HS-27A (cell line): ENCODE measurements at regions not wholly inside any gene's neighbourhood (a gene's known extent, or its start where the extent isn't known, plus 50 kb on each side); places are given as distances from the start of the nearest gene placed in this dataset.

ENCODE experiments used
- DNase-seq: peaks from one replicate; pipeline ENCODE4 v3.0.0-alpha.2; 2012; ENCODE audit warnings: low read depth, missing footprints

DNA sequence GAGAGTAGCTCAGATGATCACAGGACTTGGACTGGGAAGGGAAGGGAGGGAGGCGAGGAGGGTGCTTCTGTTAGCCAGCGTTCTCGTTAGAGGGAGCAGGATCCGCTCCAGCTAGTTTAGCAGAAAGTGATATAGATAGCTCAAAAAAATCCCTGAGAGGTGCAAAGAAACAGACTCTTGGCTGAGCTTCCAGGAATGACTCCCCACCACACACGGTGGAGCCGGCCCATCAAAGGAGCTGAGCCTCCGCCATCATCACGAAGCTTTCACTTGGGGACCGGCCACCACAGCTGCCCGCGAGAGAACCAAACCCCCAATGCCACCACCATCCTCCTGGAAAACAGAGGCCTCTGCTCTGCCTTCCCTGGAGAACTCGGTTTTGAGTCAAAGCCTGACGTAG, 124.6 kb upstream of the BCL2L14 start:
- DNase-seq = no peak

DNA sequence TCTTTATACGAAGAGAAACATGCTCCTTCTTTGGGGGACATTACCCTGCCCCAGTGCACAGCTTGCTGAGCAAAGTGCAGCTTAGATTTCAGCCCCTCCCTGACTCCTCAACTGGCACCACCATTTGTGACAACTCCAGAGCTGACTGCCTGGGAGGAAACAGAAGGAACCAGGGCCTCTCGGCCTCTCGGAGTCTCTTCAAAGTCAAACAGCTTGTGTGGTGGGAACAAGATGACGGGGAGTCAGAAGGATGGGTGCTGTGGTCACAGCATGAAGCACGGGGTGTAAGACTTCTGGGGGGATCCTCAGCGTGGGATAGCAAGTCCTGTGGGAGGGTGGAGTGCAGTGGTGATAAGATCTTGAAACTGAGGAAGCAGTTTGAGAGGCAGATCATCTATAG, 123.5 kb upstream of the BCL2L14 start:
- no peak for DNase-seq

GRCh38 chr12:11949738-11950411, 120.9 kb upstream of the BCL2L14 start:
- no peak for DNase-seq

DNA sequence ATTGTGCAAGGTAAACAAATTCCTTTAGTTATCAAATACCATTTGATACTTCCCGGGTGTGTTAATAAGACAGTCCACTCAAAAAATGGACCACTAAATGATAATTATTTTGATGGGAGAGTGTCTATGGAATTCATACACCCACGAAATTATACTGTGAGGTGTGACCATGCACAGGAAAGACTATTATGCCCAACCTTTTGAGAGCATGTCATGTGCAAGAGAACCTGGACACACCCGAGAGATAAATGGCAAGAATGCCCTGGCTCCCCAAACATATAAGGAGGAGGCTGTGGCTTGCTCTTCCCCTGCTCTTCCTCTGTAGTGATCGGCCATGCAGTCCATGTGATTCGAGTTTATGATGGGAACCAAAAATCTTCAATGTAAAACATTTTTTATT, 119.5 kb upstream of the BCL2L14 start:
- DNase-seq = no peak

DNA sequence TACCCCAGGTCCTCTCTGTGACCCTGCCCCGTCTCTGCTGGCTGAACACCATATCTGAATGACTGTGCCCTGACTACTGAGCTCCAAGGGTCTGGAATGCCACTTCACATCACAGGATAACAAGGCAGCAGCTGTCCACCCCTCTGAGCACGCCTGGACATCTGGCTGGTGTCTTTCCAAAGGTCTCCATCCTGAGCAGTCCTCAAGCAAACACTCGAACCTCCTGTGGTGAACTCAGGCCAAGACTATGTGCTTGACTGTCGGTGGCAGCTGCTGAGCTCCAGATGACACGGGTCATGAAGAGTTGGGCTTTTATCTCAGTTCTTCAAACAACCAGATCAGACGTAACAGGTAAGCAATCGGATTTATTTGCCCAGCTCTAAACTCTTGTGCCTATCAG, 117.2 kb upstream of the BCL2L14 start:
- DNase-seq = no peak

- no peak for DNase-seq
These were observed 116.6 kb upstream of the BCL2L14 start for GRCh38 chr12:11954181-11954580.

DNA sequence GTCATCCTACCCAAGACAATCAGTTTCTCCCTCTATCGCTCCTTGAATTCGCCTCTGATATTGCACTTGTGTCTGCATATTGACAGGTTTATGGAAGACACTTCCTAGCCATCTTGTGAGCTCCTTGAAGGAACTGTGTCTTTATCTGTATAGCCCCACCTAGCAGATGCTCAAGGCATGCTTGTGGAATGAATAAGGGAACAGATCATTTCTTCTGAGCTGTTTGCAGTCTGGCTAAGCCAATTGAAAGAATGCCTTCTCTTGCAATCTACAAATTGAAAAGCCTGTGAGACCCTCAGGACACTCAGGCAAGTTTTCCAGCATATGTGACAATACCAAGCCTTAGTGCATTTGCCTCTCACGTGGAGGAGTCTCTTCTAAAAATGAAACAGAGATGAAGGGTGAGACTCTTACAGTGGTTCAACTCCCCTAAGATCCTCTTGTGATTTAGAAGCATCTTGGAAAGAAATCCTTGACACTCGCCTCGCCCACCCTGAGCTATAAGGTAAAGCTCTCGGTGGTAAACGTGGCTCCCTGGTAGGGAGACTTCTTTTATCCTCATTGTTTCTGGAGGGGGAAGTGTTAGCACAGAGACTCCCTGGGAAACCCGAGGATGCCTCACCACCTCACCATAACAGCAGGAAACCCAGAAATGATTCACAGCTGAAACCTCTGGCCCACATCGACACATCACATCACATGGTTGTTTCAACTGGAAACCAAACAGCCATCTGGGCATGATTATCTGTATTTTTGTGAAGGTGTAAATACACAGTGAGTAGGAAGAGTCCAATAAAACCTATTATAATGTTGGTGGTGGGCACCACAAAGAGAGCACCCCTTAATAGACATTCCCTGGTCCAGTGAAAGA, 112.3 kb upstream of the BCL2L14 start:
- peak; percentile 69 for DNase-seq

DNA sequence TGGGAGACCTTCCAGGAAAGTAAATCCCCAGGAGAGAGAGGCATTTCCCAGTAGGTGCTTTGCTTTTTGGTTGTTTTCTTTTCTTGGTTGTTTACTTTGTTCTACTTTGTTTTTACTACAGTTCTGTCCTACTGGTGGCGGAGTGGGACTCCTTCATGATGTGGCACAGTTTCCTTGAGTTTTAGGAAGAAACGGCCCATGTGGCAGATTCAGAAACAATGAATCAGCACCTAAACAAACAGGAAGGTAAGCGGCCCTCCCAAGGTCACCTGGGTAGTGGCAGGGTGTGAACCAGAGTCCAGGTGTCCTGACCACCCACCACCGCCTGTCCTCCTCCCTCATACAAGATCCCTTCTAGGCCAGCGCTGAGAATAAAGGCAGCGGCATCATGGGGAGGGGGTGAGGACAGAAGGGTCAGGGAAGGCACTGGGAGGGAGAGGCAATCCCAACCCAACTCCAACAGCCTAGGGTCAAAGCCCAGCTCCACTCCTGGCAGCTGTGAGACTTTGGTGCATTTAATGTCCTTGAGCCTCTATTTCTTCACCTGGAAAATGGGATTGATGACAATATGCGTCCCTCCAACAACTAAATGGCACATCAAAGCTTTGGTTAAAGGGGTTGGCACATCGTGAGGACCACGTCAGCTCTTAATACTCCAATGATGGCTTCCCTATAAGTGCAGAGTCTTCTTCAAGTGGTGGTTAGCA, 111.5 kb upstream of the BCL2L14 start:
- no peak for DNase-seq

DNA sequence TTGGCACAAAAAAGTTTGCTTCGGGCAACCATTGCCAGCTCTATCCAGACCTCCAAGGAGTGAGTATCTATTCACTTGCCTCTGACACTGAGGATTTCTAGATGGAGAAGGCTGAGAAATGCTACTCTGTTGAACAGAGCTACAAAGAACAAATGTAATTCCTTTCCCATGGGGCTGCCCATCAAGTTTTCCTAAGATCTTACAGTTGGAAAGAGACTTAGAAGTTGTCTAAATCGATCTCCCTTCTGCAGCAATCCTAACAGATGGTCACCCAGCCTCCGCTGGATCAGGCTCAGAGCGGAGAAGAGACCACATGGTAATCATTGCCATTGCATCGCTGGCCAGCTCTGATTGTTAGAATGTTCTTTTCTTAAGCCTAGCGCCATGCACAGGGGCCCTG, 110.1 kb upstream of the BCL2L14 start:
- no peak for DNase-seq

- no peak for DNase-seq
These were observed 109.1 kb upstream of the BCL2L14 start for GRCh38 chr12:11961686-11962085.

- no peak for DNase-seq
These were observed 107.9 kb upstream of the BCL2L14 start for GRCh38 chr12:11962860-11963259.

DNA sequence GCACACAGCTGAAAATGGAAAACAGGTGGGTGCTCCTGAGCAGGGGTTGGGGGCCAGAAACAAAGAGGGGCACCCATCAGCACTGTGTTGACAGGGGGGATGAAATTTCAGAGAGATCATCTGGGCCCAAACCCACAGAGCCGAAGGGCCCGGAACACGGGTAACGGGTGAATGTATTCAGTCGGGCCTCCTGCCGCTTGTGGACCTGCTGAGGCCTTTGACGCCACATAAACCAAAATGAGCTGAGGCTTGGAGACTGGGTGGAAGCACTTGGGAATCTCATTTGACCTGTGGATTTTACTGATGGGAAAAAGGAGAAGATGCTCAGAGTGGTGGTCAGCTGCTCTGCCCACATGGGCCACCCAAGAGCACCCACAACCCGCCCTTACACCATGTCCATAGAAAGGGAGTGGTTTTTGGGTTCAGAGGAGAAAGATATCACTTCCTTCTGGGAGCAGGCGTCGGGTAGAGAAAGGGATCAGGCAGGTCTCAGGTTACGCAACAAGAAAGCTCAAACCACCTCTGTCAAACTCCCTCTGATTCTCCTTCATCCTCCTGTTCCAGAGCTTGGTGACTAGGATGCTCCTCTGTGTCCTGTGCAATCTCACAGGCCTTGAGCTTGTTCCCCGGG, 106.8 kb upstream of the BCL2L14 start:
- no peak for DNase-seq

- DNase-seq = no peak
These were observed 105.4 kb upstream of the BCL2L14 start for GRCh38 chr12:11965258-11965910.

GRCh38 chr12:11967376-11968047, 103.2 kb upstream of the BCL2L14 start:
- DNase-seq = no peak

GRCh38 chr12:11968048-11968383, 102.7 kb upstream of the BCL2L14 start:
- no peak for DNase-seq

- DNase-seq = no peak
These were observed 102.2 kb upstream of the BCL2L14 start for GRCh38 chr12:11968516-11968915.

- DNase-seq = no peak
These were observed 101.1 kb upstream of the BCL2L14 start for GRCh38 chr12:11969437-11970154.

GRCh38 chr12:11970155-11970520, 100.6 kb upstream of the BCL2L14 start:
- DNase-seq = no peak

GRCh38 chr12:11973396-11973795, 97.3 kb upstream of the BCL2L14 start:
- no peak for DNase-seq

DNA sequence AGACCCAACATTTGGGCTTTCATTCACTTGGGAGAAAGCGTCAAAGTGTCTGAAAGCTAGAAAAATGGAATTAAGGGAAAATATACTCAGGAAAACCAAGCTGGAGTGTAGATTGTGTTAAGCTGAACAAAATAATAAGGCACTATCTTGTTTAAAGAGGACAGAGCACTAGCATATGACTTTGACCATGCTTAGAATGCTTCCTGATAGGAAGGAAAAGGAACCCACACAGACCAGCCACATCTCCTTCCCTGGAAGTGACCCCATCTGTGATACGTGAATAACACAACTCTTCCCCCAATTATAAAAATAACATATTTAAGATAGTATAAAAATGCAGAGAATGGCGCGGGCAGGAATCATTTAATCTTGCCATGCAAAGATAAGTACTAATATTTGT, 94.7 kb upstream of the BCL2L14 start:
- DNase-seq = no peak
